ENCODE measurements at regions not wholly inside any gene's neighbourhood (a gene's known extent, or its start where the extent isn't known, plus 50 kb on each side); places are given as distances from the start of the nearest gene placed in this dataset.

GRCh38 chr6:170018422-170018935 is 267.1 kb downstream of the ERMARD start:
- TF ChIP-seq, protein P1, sequence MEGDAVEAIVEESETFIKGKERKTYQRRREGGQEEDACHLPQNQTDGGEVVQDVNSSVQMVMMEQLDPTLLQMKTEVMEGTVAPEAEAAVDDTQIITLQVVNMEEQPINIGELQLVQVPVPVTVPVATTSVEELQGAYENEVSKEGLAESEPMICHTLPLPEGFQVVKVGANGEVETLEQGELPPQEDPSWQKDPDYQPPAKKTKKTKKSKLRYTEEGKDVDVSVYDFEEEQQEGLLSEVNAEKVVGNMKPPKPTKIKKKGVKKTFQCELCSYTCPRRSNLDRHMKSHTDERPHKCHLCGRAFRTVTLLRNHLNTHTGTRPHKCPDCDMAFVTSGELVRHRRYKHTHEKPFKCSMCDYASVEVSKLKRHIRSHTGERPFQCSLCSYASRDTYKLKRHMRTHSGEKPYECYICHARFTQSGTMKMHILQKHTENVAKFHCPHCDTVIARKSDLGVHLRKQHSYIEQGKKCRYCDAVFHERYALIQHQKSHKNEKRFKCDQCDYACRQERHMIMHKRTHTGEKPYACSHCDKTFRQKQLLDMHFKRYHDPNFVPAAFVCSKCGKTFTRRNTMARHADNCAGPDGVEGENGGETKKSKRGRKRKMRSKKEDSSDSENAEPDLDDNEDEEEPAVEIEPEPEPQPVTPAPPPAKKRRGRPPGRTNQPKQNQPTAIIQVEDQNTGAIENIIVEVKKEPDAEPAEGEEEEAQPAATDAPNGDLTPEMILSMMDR (conservative IDR thresholded peaks at IDR 0.05; ENCODE audit: low read depth, low read length), result no peak
- no peak overlapping the region for H3K4me3 ChIP-seq (ENCODE audit: low read depth, low read length)
- no peak for DNase-seq (ENCODE audit: low read depth)

DNA sequence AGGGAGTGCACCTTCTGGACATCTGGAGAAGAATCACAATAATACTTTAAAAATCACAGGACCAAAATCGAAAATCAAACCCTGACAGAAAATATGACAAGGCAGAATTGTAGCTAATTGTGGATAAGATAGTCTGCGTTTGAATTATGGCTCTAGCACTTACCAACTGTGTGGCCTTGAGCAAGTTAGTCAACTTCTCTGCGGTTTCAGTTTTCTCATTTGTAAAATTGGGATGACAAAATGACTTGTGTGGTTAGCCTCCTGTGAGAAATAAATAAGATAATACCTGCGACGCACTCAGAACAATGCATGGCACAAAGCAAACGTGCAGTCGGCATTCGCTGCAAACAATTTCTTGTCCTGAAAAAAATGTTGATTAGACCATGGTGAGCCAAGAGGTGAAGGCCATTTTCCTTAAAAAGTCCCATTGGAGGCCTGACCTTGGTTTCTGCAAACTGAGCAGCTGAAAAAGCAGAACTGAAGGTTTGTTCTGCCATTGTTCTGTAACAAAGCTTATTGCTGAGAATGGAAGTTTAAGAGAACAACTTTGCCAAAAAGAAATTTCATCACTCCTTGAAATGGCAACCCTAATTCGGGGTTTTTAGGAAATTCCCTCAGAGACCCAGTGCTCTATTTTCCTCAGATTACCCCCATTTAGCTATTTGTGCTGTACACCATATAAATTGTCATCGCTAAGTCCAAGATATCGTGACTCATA is 266.3 kb downstream of the ERMARD start:
- DNase-seq (ENCODE audit: low read depth), result no peak
- H3K4me3 ChIP-seq (ENCODE audit: low read depth, low read length), result no peak overlapping the region
- TF ChIP-seq, protein P1 (conservative IDR thresholded peaks at IDR 0.05; ENCODE audit: low read depth, low read length), result no peak

- TF ChIP-seq, protein P1 (conservative IDR thresholded peaks at IDR 0.05; ENCODE audit: low read depth, low read length), result no peak
- H3K4me3 ChIP-seq (ENCODE audit: low read depth, low read length), result no peak overlapping the region
- no peak for DNase-seq (ENCODE audit: low read depth)
These were observed 262.4 kb downstream of the ERMARD start for GRCh38 chr6:170013815-170014214.

DNA sequence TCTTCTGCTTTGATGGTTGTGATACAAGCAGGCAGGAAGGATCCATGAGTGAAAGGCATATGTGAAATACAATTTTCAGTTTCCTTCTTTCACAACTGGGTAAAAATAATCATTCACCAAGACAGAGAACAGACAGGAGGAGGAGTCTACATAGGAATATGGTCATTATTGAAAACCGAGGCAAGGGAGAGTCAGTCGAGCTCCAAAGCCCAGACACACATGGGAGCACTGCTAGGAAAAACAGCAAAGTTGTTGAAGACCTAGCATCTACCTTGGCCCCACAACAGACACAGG is 260.6 kb downstream of the ERMARD start:
- H3K4me3 ChIP-seq (ENCODE audit: low read depth, low read length), result no peak overlapping the region
- TF ChIP-seq, protein P1 (conservative IDR thresholded peaks at IDR 0.05; ENCODE audit: low read depth, low read length), result no peak
- DNase-seq (ENCODE audit: low read depth), result no peak

- no peak for DNase-seq (ENCODE audit: low read depth)
- no peak overlapping the region for H3K4me3 ChIP-seq (ENCODE audit: low read depth, low read length)
- TF ChIP-seq, protein P1 (conservative IDR thresholded peaks at IDR 0.05; ENCODE audit: low read depth, low read length), result no peak
These were observed 260.0 kb downstream of the ERMARD start for GRCh38 chr6:170011204-170012036.

- H3K4me3 ChIP-seq (ENCODE audit: low read depth, low read length), result no peak overlapping the region
- TF ChIP-seq, protein P1 (conservative IDR thresholded peaks at IDR 0.05; ENCODE audit: low read depth, low read length), result no peak
- DNase-seq (ENCODE audit: low read depth), result no peak
These were observed 259.3 kb downstream of the ERMARD start for GRCh38 chr6:170010665-170011203.

All from epithelial cell of proximal tubule (primary cell).